Fibroblast of lung (primary cell): ENCODE measurements at regions not wholly inside any gene's neighbourhood (a gene's known extent, or its start where the extent isn't known, plus 50 kb on each side); places are given as distances from the start of the nearest gene placed in this dataset.

Source experiments
- CTCF ChIP-seq, 2 donors: IDR thresholded peaks in 1 of 2; conservative IDR thresholded peaks in 1 of 2; 1 replicate in 1 of 2; 2 replicates in 1 of 2; pipeline ENCODE4 v1.5.1; 2011 to 2012; ENCODE audit warnings: low read length in 2 of 2, control low read depth in 1 of 2, inconsistent platforms in 1 of 2, low read depth in 1 of 2, mild to moderate bottlenecking in 1 of 2
- EZH2 ChIP-seq: IDR thresholded peaks from 2 replicates; pipeline ENCODE4 v1.5.1; 2012; ENCODE audit warnings: low read length, control low read depth, mild to moderate bottlenecking; ENCODE audit errors: missing control alignments

- TF ChIP-seq CTCF (conservative IDR thresholded peaks at IDR 0.05 in 1 of 2, IDR thresholded peaks at IDR 0.05 in 1 of 2; ENCODE audit: low read depth in 1 of 2, low read length in 2 of 2) (no peak), EZH2 (no peak)
Observed at GRCh38 chr7:57820477-57820876, 370.5 kb downstream of the ZNF716 start.
